ENCODE measurements at regions not wholly inside any gene's neighbourhood (a gene's known extent, or its start where the extent isn't known, plus 50 kb on each side); places are given as distances from the start of the nearest gene placed in this dataset.

DNA sequence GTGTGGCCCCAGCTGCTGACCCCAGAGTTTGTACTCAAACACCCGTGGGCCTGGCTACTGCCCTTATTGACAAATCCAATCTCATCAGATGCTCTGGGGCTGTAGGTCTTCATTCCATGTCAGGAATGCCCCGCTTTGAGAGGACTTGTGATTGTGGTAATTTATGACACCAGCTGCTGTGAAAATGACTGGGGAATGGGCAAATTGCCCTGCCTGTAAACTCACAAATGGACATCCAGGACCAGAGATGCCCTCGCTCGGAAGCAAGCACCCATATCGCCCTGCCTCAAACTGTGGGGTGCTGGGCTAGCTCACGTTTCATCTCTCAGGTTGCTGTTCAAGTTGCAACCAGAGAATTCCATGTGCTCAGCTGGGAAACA lies 225.9 kb upstream of the MAP3K1 start:
- Histone ChIP-seq H3K4me2 (ENCODE audit: insufficient read depth, low read length) (no peak overlapping the region), H3K79me2 (ENCODE audit: control insufficient read depth, insufficient read depth, low read length) (no peaks in the 10 kb centered on the region), H3K9me1 (ENCODE audit: control insufficient read depth, insufficient read depth, low read length) (no peaks in the 10 kb centered on the region), H2AFZ (ENCODE audit: low read depth, low read length) (no peak overlapping the region), H3K27ac (ENCODE audit: extremely low read depth, low read depth, low read length) (no peak overlapping the region), H3K9me3 (replicated peaks; ENCODE audit: control insufficient read depth, insufficient read depth, low read depth, low read length) (no peaks in the 10 kb centered on the region), H3K4me1 (replicated peaks in 1 of 2; ENCODE audit: control insufficient read depth in 2 of 2, insufficient read depth in 2 of 2, low read length in 2 of 2) (no peaks in the 10 kb centered on the region; a peak in 1 of 5 replicates), H3K27me3 (ENCODE audit: control insufficient read depth in 2 of 2, insufficient read depth in 2 of 2, low read length in 2 of 2) (peaks cover 3 to 41% of the 10 kb centered on the region in 2 experiments; a peak in 4 of 5 replicates), H3K36me3 (ENCODE audit: control insufficient read depth, insufficient read depth, low read length) (no peaks in the 10 kb centered on the region), H3K9ac (ENCODE audit: insufficient read depth in 1 of 2, low read depth in 2 of 2, low read length in 2 of 2) (no peak overlapping the region), H4K20me1 (replicated peaks; ENCODE audit: control insufficient read depth, insufficient read depth, low read length) (no peaks in the 10 kb centered on the region), H3K4me3 (no peak overlapping the region)
- DNase-seq (ENCODE audit: extremely low read depth in 1 of 4, low spot score in 3 of 4) (no peak), FAIRE-seq (no peak), ATAC-seq (no peak)
- TF ChIP-seq NFRKB (IDR thresholded peaks at IDR 0.05; ENCODE audit: low read depth) = no peak
- BruUV-seq (replicated peaks) = no TSS peak
- ChIA-PET CTCF (ENCODE audit: low intra/inter-chr PET ratio) (interaction anchor here (0.6 kb wide), 1 partner anchor 14 kb away, joined by 3 read pairs; no protein-coding TSS in a partner anchor), POLR2A (no interaction called here)
- intact Hi-C loops (cut with micrococcal nuclease) = no loop called here
- WGBS (ENCODE audit: insufficient coverage, low coverage, missing lambda C conversion rate) = 1% methylated on average over 6 of the region's 6 CpGs
- in situ Hi-C loops (cut with MboI) = no loop called here

DNA sequence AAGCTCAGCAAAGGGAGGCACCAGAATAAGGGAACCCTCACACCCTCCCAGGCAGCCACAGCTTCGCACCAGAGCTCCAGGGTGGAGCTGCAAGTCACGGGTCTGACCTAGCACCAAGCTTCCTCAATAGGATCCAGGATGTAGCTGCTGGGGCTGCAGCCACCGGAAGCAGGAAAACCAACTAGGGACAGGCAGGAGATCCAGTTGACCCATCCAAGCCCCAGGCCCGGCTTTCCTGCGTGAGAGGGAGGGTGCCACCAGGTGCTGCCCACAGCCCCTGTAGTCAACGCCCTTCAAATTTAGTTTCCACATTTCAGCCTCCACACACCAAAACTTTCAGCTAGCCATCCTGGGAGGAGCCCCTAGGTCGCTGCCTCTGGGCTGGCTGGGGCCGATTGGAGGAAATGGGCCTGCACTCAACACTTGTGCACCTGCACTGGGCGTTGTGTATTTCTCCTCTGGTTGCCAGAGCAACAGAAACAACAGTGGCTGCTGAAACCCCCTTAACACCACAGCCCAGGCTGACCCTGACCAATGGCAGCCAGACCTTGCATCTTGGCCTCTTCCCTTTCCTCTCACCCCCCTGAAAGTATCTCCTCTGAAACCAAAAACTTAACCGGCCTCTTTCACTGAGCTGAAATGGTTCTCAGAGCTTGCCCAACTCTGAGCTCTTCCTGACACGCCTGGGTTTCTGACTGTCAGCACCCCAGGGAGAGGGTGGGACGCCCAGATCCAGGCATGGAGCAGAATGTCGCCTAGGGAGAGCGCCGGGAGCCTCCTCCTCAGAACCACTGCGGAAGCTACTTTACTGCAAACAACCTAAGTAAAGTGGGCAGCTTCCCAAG lies 226.5 kb upstream of the MAP3K1 start:
- intact Hi-C loops (cut with micrococcal nuclease) = no loop called here
- WGBS (ENCODE audit: insufficient coverage, low coverage, missing lambda C conversion rate) = 5% methylated on average over 16 of the region's 16 CpGs

More for the DNA sequence above, 226.5 kb upstream of the MAP3K1 start:
- TF ChIP-seq RFX1 (IDR thresholded peaks at IDR 0.05) (peak; percentile 41), FUS (optimal IDR thresholded peaks at IDR 0.05; ENCODE audit: low read depth, low read length) (no peak), SMARCA5 (IDR thresholded peaks at IDR 0.05) (no peak), ZNF717 (CRISPR knock-in tag; IDR thresholded peaks at IDR 0.05) (no peak)
- TF ChIP-seq, protein P1, sequence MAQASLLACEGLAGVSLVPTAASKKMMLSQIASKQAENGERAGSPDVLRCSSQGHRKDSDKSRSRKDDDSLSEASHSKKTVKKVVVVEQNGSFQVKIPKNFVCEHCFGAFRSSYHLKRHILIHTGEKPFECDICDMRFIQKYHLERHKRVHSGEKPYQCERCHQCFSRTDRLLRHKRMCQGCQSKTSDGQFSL (CRISPR knock-in tag; IDR thresholded peaks at IDR 0.05) = no peak
- TF ChIP-seq, protein P1 (tag; IDR thresholded peaks at IDR 0.05) = no peak
- Histone ChIP-seq H3K9me1 (ENCODE audit: control insufficient read depth, insufficient read depth, low read length) (no peaks in the 10 kb centered on the region), H2AFZ (ENCODE audit: low read depth, low read length) (no peak overlapping the region), H3K4me2 (ENCODE audit: insufficient read depth, low read length) (no peak overlapping the region), H3K9ac (ENCODE audit: insufficient read depth in 1 of 2, low read depth in 2 of 2, low read length in 2 of 2) (no peak overlapping the region), H3K9me3 (replicated peaks; ENCODE audit: control insufficient read depth, insufficient read depth, low read depth, low read length) (no peaks in the 10 kb centered on the region), H3K27ac (ENCODE audit: extremely low read depth, low read depth, low read length) (no peak overlapping the region), H3K36me3 (ENCODE audit: control insufficient read depth, insufficient read depth, low read length) (no peaks in the 10 kb centered on the region), H3K4me3 (no peak overlapping the region), H4K20me1 (replicated peaks; ENCODE audit: control insufficient read depth, insufficient read depth, low read length) (no peaks in the 10 kb centered on the region), H3K79me2 (ENCODE audit: control insufficient read depth, insufficient read depth, low read length) (no peaks in the 10 kb centered on the region), H3K4me1 (replicated peaks in 1 of 2; ENCODE audit: control insufficient read depth in 2 of 2, insufficient read depth in 2 of 2, low read length in 2 of 2) (no peaks in the 10 kb centered on the region; a peak in 1 of 5 replicates), H3K27me3 (ENCODE audit: control insufficient read depth in 2 of 2, insufficient read depth in 2 of 2, low read length in 2 of 2) (peaks cover 3 to 41% of the 10 kb centered on the region in 2 experiments; a peak in 4 of 5 replicates)
- no peak for ATAC-seq
- DNase-seq (ENCODE audit: extremely low read depth in 1 of 4, low spot score in 3 of 4) = no peak
- POLR2A ChIA-PET = no interaction called here
- no TSS peak for BruUV-seq (replicated peaks)
- in situ Hi-C loops (cut with MboI) = no loop called here
- FAIRE-seq = no peak
- CTCF ChIA-PET (ENCODE audit: low intra/inter-chr PET ratio) = interaction anchor here (0.6 kb wide), 1 partner anchor 15 kb away, joined by 3 read pairs; no protein-coding TSS in a partner anchor

All from K562 (cell line).